ENCODE measurements at regions not wholly inside any gene's neighbourhood (a gene's known extent, or its start where the extent isn't known, plus 50 kb on each side); places are given as distances from the start of the nearest gene placed in this dataset.

DNA sequence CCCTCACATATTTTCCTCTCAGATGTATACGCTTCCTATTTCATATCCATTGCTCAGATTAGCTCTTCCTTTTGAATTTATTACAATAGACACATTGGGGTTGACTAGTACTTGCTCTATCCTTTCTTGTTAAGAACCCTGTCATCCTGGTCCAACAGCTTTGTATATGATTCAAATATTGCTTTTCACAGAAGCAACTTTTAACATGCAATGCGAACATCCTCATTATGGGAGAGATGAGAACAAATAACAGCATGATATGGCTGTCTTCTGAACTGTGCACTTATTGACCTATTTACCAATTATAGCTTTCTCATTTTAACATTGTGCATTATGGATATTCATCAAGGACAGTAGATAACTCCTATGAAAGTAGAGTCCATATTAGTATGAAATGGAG, 510.8 kb downstream of the PTPRC start (continued):
- TF ChIP-seq, protein P1, sequence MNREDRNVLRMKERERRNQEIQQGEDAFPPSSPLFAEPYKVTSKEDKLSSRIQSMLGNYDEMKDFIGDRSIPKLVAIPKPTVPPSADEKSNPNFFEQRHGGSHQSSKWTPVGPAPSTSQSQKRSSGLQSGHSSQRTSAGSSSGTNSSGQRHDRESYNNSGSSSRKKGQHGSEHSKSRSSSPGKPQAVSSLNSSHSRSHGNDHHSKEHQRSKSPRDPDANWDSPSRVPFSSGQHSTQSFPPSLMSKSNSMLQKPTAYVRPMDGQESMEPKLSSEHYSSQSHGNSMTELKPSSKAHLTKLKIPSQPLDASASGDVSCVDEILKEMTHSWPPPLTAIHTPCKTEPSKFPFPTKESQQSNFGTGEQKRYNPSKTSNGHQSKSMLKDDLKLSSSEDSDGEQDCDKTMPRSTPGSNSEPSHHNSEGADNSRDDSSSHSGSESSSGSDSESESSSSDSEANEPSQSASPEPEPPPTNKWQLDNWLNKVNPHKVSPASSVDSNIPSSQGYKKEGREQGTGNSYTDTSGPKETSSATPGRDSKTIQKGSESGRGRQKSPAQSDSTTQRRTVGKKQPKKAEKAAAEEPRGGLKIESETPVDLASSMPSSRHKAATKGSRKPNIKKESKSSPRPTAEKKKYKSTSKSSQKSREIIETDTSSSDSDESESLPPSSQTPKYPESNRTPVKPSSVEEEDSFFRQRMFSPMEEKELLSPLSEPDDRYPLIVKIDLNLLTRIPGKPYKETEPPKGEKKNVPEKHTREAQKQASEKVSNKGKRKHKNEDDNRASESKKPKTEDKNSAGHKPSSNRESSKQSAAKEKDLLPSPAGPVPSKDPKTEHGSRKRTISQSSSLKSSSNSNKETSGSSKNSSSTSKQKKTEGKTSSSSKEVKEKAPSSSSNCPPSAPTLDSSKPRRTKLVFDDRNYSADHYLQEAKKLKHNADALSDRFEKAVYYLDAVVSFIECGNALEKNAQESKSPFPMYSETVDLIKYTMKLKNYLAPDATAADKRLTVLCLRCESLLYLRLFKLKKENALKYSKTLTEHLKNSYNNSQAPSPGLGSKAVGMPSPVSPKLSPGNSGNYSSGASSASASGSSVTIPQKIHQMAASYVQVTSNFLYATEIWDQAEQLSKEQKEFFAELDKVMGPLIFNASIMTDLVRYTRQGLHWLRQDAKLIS (CRISPR knock-in tag; IDR thresholded peaks at IDR 0.05): no peak
- TF ChIP-seq HNRNPH1 (optimal IDR thresholded peaks at IDR 0.05; ENCODE audit: low read depth, low read length): no peak
- no peak for TF ChIP-seq ZNF333 (CRISPR knock-in tag; IDR thresholded peaks at IDR 0.05; ENCODE audit: borderline replicate concordance)
- no peak for TF ChIP-seq ZNF556 (CRISPR knock-in tag; IDR thresholded peaks at IDR 0.05; ENCODE audit: borderline replicate concordance)
- TF ChIP-seq RCOR2 (CRISPR knock-in tag; IDR thresholded peaks at IDR 0.05): no peak
- TF ChIP-seq ZNF777 (CRISPR knock-in tag; IDR thresholded peaks at IDR 0.05): no peak
- TF ChIP-seq ZNF44 (CRISPR knock-in tag; IDR thresholded peaks at IDR 0.05): no peak
- TF ChIP-seq NBN (conservative IDR thresholded peaks at IDR 0.05): no peak

DNA sequence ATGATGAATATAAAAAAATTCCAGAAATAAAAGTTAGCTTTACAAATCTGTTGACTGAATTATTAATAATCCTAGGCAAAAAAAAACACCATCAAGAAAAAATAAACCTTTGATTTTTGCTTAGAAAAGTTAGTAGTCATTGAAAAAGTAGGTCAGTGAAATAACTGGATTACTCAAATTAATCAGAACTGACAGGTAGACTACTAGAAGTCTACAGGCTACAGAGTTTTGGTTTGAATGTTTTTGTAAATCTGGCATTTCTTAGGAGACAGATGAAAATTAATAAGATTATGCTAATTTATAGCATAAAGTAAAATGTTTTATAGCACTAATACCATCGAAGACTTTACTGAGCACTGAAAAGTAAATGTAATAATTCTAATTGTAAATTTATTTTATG, 511.9 kb downstream of the PTPRC start:
- no peaks in the 10 kb centered on the region for H3K27me3 ChIP-seq (ENCODE audit: control insufficient read depth in 1 of 2, insufficient read depth in 2 of 2, low read length in 2 of 2)
- H3K4me1 ChIP-seq (ENCODE audit: insufficient read depth, low read length): no peaks in the 10 kb centered on the region
- no peaks in the 10 kb centered on the region for H4K20me1 ChIP-seq (ENCODE audit: insufficient read depth, low read length)
- no peaks in the 10 kb centered on the region for H3K9me3 ChIP-seq (ENCODE audit: low read length)
- H3K4me2 ChIP-seq (ENCODE audit: low read depth, low read length): no peak overlapping the region
- WGBS (ENCODE audit: low lambda C conversion rate): 0% methylated on average over 1 of the region's 1 CpG
- no peak overlapping the region for H3K9ac ChIP-seq (ENCODE audit: insufficient read depth, low read depth, low read length)
- no TSS peak for BruUV-seq (replicated peaks)
- H2AFZ ChIP-seq (ENCODE audit: low read length): no peak overlapping the region
- no peak overlapping the region for H3K27ac ChIP-seq (ENCODE audit: extremely low read length, insufficient read depth, low read length)
- ChIA-PET CTCF (ENCODE audit: low intra/inter-chr PET ratio, low total read pairs) (no interaction called here), POLR2A (no interaction called here)
- intact Hi-C loops (cut with micrococcal nuclease; ENCODE audit: unreplicated experiment): no loop called here
- H3K36me3 ChIP-seq (replicated peaks in 1 of 2; ENCODE audit: control insufficient read depth in 1 of 2, insufficient read depth in 2 of 2, low read length in 2 of 2): no peaks in the 10 kb centered on the region
- H3K79me2 ChIP-seq (ENCODE audit: insufficient read depth, low read length): no peaks in the 10 kb centered on the region
- DNase-seq (ENCODE audit: low spot score) (no peak), FAIRE-seq (no peak), ATAC-seq (no peak)
- no peak overlapping the region for H3K4me3 ChIP-seq (replicated peaks in 1 of 3; ENCODE audit: insufficient read depth in 1 of 3, low read depth in 2 of 3, low read length in 3 of 3)
- in situ Hi-C loops (cut with HindIII; ENCODE audit: extremely low pct_ligation_motif_present, low pct_unique_long_range_greater_than_20kb): no loop called here
- no peak for TF ChIP-seq ZBTB38 (CRISPR knock-in tag; IDR thresholded peaks at IDR 0.05)
- no peak for TF ChIP-seq KLF13 (CRISPR knock-in tag; IDR thresholded peaks at IDR 0.05)
- TF ChIP-seq YEATS2 (CRISPR knock-in tag; IDR thresholded peaks at IDR 0.05; ENCODE audit: borderline replicate concordance): no peak
- TF ChIP-seq, protein P2, sequence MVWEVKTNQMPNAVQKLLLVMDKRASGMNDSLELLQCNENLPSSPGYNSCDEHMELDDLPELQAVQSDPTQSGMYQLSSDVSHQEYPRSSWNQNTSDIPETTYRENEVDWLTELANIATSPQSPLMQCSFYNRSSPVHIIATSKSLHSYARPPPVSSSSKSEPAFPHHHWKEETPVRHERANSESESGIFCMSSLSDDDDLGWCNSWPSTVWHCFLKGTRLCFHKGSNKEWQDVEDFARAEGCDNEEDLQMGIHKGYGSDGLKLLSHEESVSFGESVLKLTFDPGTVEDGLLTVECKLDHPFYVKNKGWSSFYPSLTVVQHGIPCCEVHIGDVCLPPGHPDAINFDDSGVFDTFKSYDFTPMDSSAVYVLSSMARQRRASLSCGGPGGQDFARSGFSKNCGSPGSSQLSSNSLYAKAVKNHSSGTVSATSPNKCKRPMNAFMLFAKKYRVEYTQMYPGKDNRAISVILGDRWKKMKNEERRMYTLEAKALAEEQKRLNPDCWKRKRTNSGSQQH (CRISPR knock-in tag; IDR thresholded peaks at IDR 0.05; ENCODE audit: low read depth): no peak
- TF ChIP-seq KDM4B (CRISPR knock-in tag; IDR thresholded peaks at IDR 0.05): no peak
- no peak for TF ChIP-seq NFIB (CRISPR knock-in tag; IDR thresholded peaks at IDR 0.05; ENCODE audit: borderline replicate concordance)
- TF ChIP-seq ZNF180 (CRISPR knock-in tag; IDR thresholded peaks at IDR 0.05; ENCODE audit: borderline replicate concordance, low read depth): no peak
- TF ChIP-seq KDM5A (IDR thresholded peaks at IDR 0.05; ENCODE audit: borderline replicate concordance, low read length): no peak
- TF ChIP-seq, protein P3, sequence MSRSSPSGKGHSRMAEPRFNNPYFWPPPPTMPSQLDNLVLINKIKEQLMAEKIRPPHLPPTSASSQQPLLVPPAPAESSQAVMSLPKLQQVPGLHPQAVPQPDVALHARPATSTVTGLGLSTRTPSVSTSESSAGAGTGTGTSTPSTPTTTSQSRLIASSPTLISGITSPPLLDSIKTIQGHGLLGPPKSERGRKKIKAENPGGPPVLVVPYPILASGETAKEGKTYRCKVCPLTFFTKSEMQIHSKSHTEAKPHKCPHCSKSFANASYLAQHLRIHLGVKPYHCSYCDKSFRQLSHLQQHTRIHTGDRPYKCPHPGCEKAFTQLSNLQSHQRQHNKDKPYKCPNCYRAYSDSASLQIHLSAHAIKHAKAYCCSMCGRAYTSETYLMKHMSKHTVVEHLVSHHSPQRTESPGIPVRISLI (CRISPR knock-in tag; IDR thresholded peaks at IDR 0.05; ENCODE audit: borderline replicate concordance): no peak
- TF ChIP-seq GTF2F1 (IDR thresholded peaks at IDR 0.05; ENCODE audit: low read length): no peak
- TF ChIP-seq SMAD1 (CRISPR knock-in tag; IDR thresholded peaks at IDR 0.05; ENCODE audit: borderline replicate concordance, low read depth): no peak
- TF ChIP-seq MAFK (conservative IDR thresholded peaks at IDR 0.05 in 1 of 2, IDR thresholded peaks at IDR 0.05 in 1 of 2; ENCODE audit: low read length in 2 of 2): no peak
